ENCODE measurements at regions not wholly inside any gene's neighbourhood (a gene's known extent, or its start where the extent isn't known, plus 50 kb on each side); places are given as distances from the start of the nearest gene placed in this dataset.
"Not testable (repeated sequence)": the region's sequence is repeated elsewhere in the genome, so short reads cannot be mapped to it uniquely, and the experiment has no call there.

GRCh38 chr3:109874896-109875708 lies 537.8 kb upstream of the DPPA4 start:
- intact Hi-C loops (cut with DNase I) = no loop called here
- ATAC-seq (no peak), DNase-seq (ENCODE audit: low spot score) (no peak)

- ATAC-seq; DNase-seq (ENCODE audit: low spot score); intact Hi-C loops (cut with DNase I): not testable (repeated sequence)
Observed at GRCh38 chr3:109877616-109878015, 540.3 kb upstream of the DPPA4 start.

GRCh38 chr3:109882144-109882543 lies 544.8 kb upstream of the DPPA4 start:
- no peak for ATAC-seq

GRCh38 chr3:109887293-109887692 lies 549.9 kb upstream of the DPPA4 start:
- DNase-seq (ENCODE audit: low spot score) = no peak
- ATAC-seq = no peak
- intact Hi-C loops (cut with DNase I) = no loop called here

More at GRCh38 chr3:109882144-109882543, 544.8 kb upstream of the DPPA4 start:
- intact Hi-C loops (cut with DNase I) = no loop called here
- DNase-seq (ENCODE audit: low spot score) = no peak

GRCh38 chr3:109888026-109888425 lies 550.7 kb upstream of the DPPA4 start:
- ATAC-seq (no peak), DNase-seq (ENCODE audit: low spot score) (no peak)
- intact Hi-C loops (cut with DNase I) = no loop called here

GRCh38 chr3:109897734-109898133 lies 560.4 kb upstream of the DPPA4 start:
- no peak for ATAC-seq
- intact Hi-C loops (cut with DNase I) = no loop called here
- no peak for DNase-seq (ENCODE audit: low spot score)

- no peak for DNase-seq (ENCODE audit: low spot score)
- no peak for ATAC-seq
- intact Hi-C loops (cut with DNase I) = no loop called here
Observed at GRCh38 chr3:109899925-109900324, 562.6 kb upstream of the DPPA4 start.

GRCh38 chr3:109900783-109901182 lies 563.4 kb upstream of the DPPA4 start:
- ATAC-seq (no peak), DNase-seq (ENCODE audit: low spot score) (no peak)
- intact Hi-C loops (cut with DNase I) = no loop called here

GRCh38 chr3:109902549-109902948 lies 565.2 kb upstream of the DPPA4 start:
- intact Hi-C loops (cut with DNase I) = no loop called here
- no peak for DNase-seq (ENCODE audit: low spot score)
- no peak for ATAC-seq

- intact Hi-C loops (cut with DNase I) = no loop called here
- ATAC-seq (no peak), DNase-seq (ENCODE audit: low spot score) (no peak)
Observed at GRCh38 chr3:109903100-109903499, 565.8 kb upstream of the DPPA4 start.

GRCh38 chr3:109910772-109911171 lies 573.4 kb upstream of the DPPA4 start:
- intact Hi-C loops (cut with DNase I) = no loop called here

GRCh38 chr3:109918740-109919139 lies 581.4 kb upstream of the DPPA4 start:
- DNase-seq (ENCODE audit: low spot score) (no peak), ATAC-seq (no peak)
- intact Hi-C loops (cut with DNase I) = loop anchor here (5.0 kb wide), 1 partner anchor 551 kb away; no protein-coding TSS in a partner anchor

More at GRCh38 chr3:109910772-109911171, 573.4 kb upstream of the DPPA4 start:
- no peak for DNase-seq (ENCODE audit: low spot score)
- no peak for ATAC-seq

- intact Hi-C loops (cut with DNase I) = no loop called here
- ATAC-seq (no peak), DNase-seq (ENCODE audit: low spot score) (no peak)
Observed at GRCh38 chr3:109920749-109921148, 583.4 kb upstream of the DPPA4 start.

GRCh38 chr3:109921509-109921908 lies 584.2 kb upstream of the DPPA4 start:
- DNase-seq (ENCODE audit: low spot score) (no peak), ATAC-seq (no peak)
- intact Hi-C loops (cut with DNase I) = no loop called here

GRCh38 chr3:109922856-109923255 lies 585.5 kb upstream of the DPPA4 start:
- DNase-seq (ENCODE audit: low spot score) = no peak

GRCh38 chr3:109923431-109923830 lies 586.1 kb upstream of the DPPA4 start:
- intact Hi-C loops (cut with DNase I) = no loop called here
- ATAC-seq (no peak), DNase-seq (ENCODE audit: low spot score) (no peak)

More at GRCh38 chr3:109922856-109923255, 585.5 kb upstream of the DPPA4 start:
- intact Hi-C loops (cut with DNase I) = no loop called here
- no peak for ATAC-seq

GRCh38 chr3:109924196-109924595 lies 586.9 kb upstream of the DPPA4 start:
- DNase-seq (ENCODE audit: low spot score) (no peak), ATAC-seq (no peak)
- intact Hi-C loops (cut with DNase I) = no loop called here

GRCh38 chr3:109926376-109926775 lies 589.0 kb upstream of the DPPA4 start:
- DNase-seq (ENCODE audit: low spot score) (no peak), ATAC-seq (no peak)
- intact Hi-C loops (cut with DNase I) = no loop called here

- DNase-seq (ENCODE audit: low spot score) = no peak
- ATAC-seq = no peak
- intact Hi-C loops (cut with DNase I) = no loop called here
Observed at GRCh38 chr3:109927161-109927560, 589.8 kb upstream of the DPPA4 start.

- ATAC-seq (no peak), DNase-seq (ENCODE audit: low spot score) (no peak)
- intact Hi-C loops (cut with DNase I) = no loop called here
Observed at GRCh38 chr3:109927726-109928125, 590.4 kb upstream of the DPPA4 start.

GRCh38 chr3:109930582-109930981 lies 593.2 kb upstream of the DPPA4 start:
- ATAC-seq (no peak), DNase-seq (ENCODE audit: low spot score) (no peak)
- intact Hi-C loops (cut with DNase I) = no loop called here
